ENCODE measurements at regions not wholly inside any gene's neighbourhood (a gene's known extent, or its start where the extent isn't known, plus 50 kb on each side); places are given as distances from the start of the nearest gene placed in this dataset.

DNA sequence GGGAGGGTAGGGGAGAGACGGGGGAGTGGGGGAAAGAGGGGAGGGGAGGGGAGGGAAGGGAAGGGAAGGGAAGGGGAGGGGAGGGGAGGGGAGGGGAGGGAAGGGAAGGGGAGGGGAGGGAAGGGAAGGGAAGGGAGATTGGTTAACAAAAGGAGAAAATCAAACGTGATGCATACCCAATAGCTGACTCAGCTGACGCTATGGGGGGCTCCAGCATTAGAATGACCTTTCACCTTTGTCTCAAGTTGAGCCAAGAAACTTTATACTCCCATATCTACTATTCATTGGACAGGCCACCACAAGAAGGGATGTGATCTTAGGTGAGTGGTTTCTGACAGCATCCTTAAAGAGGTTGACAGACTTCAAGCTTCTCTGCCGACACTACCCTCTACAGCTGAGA, 432.8 kb upstream of the CDH5 start:
- TF ChIP-seq POLR2A (IDR thresholded peaks at IDR 0.05; ENCODE audit: low read depth, low read length) = no peak
- DNase-seq (ENCODE audit: insufficient read length, low spot score) = no peak
- no peak for FAIRE-seq

- DNase-seq (ENCODE audit: insufficient read length, low spot score) (no peak), FAIRE-seq (no peak)
- TF ChIP-seq POLR2A (IDR thresholded peaks at IDR 0.05; ENCODE audit: low read depth, low read length) = no peak
Observed at GRCh38 chr16:65932350-65933072, 434.0 kb upstream of the CDH5 start.

- no peak for TF ChIP-seq POLR2A (IDR thresholded peaks at IDR 0.05; ENCODE audit: low read depth, low read length)
Observed at GRCh38 chr16:65922923-65923322, 443.6 kb upstream of the CDH5 start.

GRCh38 chr16:65919986-65920376, 446.5 kb upstream of the CDH5 start:
- DNase-seq (ENCODE audit: insufficient read length, low spot score) (no peak), FAIRE-seq (no peak)
- no peak for TF ChIP-seq POLR2A (IDR thresholded peaks at IDR 0.05; ENCODE audit: low read depth, low read length)

More at GRCh38 chr16:65922923-65923322, 443.6 kb upstream of the CDH5 start:
- FAIRE-seq = no peak
- no peak for DNase-seq (ENCODE audit: insufficient read length, low spot score)

- FAIRE-seq = no peak
- no peak for DNase-seq (ENCODE audit: insufficient read length, low spot score)
- TF ChIP-seq POLR2A (IDR thresholded peaks at IDR 0.05; ENCODE audit: low read depth, low read length) = no peak
Observed at GRCh38 chr16:65919145-65919985, 447.1 kb upstream of the CDH5 start.

DNA sequence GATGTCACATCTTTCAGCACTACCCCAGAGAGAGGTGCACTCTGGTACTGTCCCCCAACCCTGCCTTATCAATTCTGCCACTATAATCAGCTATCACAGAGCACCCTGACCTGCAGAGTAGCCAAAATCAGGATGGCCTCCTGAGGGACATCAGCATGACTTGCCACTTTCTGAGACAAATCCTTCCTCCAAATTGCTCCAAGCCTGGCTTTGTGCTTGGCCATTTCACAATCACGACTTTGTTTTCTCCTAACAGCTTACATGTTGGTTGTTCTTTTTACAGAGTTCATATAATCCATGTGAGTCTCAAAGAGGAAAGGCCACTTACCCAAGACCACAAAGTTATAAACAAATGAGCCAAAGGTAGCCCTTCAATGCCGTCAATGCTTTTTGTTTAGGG, 449.0 kb upstream of the CDH5 start:
- FAIRE-seq (no peak), DNase-seq (ENCODE audit: insufficient read length, low spot score) (no peak)
- no peak for TF ChIP-seq POLR2A (IDR thresholded peaks at IDR 0.05; ENCODE audit: low read depth, low read length)

GRCh38 chr16:65916995-65917394, 449.5 kb upstream of the CDH5 start:
- no peak for FAIRE-seq
- DNase-seq (ENCODE audit: insufficient read length, low spot score) = no peak
- TF ChIP-seq POLR2A (IDR thresholded peaks at IDR 0.05; ENCODE audit: low read depth, low read length) = no peak

DNA sequence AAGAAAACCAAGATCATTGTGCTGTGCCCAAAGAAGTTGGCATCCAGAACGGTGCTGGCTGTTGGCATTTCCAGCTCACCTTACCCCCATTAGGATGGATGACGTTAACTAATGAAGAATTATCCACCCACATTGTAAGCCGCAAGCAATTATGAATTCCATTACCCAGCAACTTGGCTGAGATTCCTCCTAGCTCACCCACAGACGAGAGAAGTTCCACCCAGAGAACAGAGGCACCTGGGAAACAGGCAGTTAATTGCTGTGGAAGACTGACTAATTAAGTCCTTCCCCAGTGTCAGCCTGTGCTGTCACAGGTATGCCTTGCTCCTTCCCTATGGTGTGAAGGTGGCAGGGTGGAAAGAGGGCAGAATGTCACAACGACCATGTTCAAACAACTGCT, 456.2 kb upstream of the CDH5 start:
- FAIRE-seq (no peak), DNase-seq (ENCODE audit: insufficient read length, low spot score) (no peak)
- TF ChIP-seq POLR2A (IDR thresholded peaks at IDR 0.05; ENCODE audit: low read depth, low read length) = no peak

DNA sequence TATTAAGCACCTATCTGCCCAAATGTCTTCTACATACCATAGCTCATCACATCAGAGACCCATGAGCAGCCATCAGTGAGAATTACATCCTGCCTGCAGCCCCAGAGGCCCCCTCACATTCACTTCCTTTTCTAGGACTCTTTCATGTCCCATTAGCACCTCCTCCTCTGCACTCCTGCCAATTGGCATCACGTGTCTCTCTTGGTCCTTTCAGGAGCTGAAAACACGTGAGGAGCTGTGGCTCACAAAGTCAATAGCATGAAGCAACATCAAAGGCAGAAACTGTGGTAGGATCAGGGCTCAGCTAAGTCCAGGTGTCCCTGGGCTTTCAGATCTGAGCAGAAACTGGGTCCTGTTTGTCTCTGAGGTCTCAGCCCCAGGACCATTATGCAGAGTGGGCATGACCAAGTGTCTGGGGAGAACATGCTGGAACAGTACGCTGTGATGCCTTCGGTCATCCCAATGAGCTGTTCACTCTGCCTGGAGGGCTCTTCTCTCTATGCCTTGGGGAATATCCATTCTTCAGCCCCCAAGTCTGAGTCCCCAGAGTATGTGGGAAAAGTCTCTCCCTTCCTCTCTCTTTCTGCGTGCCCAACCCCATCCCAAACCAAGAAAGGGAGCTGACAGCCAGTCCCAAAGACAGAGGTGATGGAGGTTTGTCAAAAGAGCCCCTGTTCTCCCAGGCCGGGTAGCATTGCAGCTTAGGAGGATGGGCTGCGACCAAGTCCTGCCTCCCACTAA, 457.0 kb upstream of the CDH5 start:
- DNase-seq (ENCODE audit: insufficient read length, low spot score) (no peak), FAIRE-seq (no peak)
- TF ChIP-seq POLR2A (IDR thresholded peaks at IDR 0.05; ENCODE audit: low read depth, low read length) = no peak

DNA sequence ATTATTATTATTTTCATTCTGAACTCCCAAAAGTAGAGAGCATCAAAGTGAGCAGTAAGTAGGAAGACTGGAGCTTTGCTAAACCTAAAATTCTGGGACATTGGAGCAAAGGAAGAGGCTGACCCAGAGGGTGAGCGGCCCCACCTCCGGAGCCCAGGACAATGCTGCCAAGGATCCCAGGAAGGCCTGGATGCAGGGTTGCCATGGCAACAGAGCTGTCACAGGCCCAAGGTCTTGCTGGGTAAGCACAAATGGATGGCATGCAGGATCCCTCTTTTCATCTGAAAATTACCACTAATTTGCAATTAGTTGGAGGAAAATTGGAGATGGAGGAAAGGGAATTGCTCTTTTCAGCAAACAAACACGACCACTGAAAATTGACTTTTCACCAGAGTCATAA, 457.9 kb upstream of the CDH5 start:
- no peak for TF ChIP-seq POLR2A (IDR thresholded peaks at IDR 0.05; ENCODE audit: low read depth, low read length)
- DNase-seq (ENCODE audit: insufficient read length, low spot score) (no peak), FAIRE-seq (no peak)

- FAIRE-seq (no peak), DNase-seq (ENCODE audit: insufficient read length, low spot score) (no peak)
- no peak for TF ChIP-seq POLR2A (IDR thresholded peaks at IDR 0.05; ENCODE audit: low read depth, low read length)
Observed at GRCh38 chr16:65905331-65905730, 461.2 kb upstream of the CDH5 start.

DNA sequence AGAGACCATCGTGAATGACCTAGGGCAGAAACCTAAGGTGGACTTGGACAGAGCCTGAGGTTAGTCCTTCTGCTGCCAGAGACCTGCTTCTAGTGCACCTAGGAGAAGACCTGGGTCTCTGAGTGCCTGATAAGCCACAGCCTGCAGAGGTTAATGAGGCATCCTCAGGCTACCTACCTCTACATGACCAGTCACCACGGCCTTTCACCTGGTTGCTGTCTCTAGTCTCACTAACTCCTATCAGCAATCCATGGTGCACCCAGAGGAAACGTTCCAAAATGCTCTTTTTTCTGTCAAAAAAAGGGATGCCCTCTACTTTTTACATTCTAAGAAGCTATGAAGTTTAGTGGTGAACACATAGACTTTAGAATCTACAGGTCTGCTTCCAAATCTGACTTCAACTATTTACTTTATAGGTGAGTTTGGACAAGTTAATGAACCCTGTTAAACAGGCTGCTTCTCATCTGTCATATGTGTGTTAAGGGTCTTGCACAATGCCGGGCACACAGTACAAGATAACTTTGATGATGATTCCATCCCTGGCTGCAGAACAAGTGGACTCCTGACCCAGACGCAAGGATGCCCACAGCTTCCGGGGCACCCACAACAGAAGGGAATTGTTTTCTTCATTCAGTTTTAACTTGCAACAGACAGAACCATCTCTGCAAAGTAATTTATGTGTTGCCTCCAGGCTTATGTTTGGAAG, 469.9 kb upstream of the CDH5 start:
- TF ChIP-seq POLR2A (IDR thresholded peaks at IDR 0.05; ENCODE audit: low read depth, low read length) = no peak
- DNase-seq (ENCODE audit: insufficient read length, low spot score) (no peak), FAIRE-seq (no peak)

DNA sequence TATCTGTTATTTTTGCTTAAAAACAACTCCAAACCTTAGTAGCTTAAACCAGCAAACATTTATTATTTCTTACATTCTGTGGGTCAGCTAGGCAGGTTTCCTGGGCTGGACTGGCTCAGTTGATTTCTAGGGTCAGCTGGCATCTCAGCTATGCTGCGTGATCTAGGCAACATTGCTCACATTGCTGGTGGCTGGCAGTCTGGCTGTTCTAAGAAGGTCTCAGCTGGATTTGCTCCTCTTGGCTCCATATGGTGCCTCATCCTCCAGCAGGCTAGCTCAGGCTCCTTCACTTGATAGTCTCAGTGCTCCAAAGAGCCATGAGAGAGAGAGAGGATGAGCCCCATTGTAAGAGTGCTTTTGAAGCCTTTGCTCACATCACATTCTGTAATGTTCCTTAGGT, 470.6 kb upstream of the CDH5 start:
- TF ChIP-seq POLR2A (IDR thresholded peaks at IDR 0.05; ENCODE audit: low read depth, low read length) = no peak
- FAIRE-seq = no peak
- no peak for DNase-seq (ENCODE audit: insufficient read length, low spot score)

DNA sequence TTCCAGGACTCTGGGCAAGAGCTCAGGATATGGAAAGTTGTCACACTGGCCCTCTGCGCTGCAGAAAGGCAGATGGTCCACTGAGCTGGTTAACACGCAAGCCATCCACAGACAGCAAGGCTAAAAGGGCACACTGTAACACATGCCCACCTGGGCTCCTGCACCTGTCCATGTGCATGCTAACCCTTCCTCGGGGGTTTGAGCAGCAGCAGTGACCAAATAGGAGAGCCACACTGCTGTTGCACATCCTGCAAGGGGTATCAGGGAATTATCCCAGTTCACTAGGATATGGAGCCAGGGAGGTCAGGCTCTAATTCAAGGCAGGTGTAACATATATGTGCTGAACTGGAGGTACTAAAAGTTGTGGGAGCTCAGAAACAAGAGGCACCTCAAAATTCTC, 471.0 kb upstream of the CDH5 start:
- no peak for TF ChIP-seq POLR2A (IDR thresholded peaks at IDR 0.05; ENCODE audit: low read depth, low read length)
- no peak for FAIRE-seq
- no peak for DNase-seq (ENCODE audit: insufficient read length, low spot score)

All from H54 (cell line).